Prostate gland (tissue), 2 donors: ENCODE measurements at regions not wholly inside any gene's neighbourhood (a gene's known extent, or its start where the extent isn't known, plus 50 kb on each side); places are given as distances from the start of the nearest gene placed in this dataset.

Experiments
- POLR2A ChIP-seq: fragments of 450-650 bp; IDR thresholded peaks from one replicate; pipeline ENCODE4 v1.6.1; 2016; ENCODE audit warnings: antibody characterized with exemption, mild to moderate bottlenecking
- POLR2AphosphoS5 ChIP-seq: sonication (generic); formaldehyde crosslinking; IDR thresholded peaks from one replicate; pipeline ENCODE4 v1.6.1; 2017; ENCODE audit warnings: antibody characterized with exemption
- TF ChIP-seq, protein P1 (sequence below), 4 experiments: fragments of 200-600 bp in 2 of 4; fragments of 450-650 bp in 2 of 4; sonication (generic) in 2 of 4; IDR thresholded peaks; 1 replicate in 3 of 4; 2 replicates in 1 of 4; pipeline ENCODE4 v1.5.1; 2016 to 2019; ENCODE audit warnings: antibody characterized with exemption in 4 of 4, mild to moderate bottlenecking in 2 of 4, moderate library complexity in 2 of 4

DNA sequence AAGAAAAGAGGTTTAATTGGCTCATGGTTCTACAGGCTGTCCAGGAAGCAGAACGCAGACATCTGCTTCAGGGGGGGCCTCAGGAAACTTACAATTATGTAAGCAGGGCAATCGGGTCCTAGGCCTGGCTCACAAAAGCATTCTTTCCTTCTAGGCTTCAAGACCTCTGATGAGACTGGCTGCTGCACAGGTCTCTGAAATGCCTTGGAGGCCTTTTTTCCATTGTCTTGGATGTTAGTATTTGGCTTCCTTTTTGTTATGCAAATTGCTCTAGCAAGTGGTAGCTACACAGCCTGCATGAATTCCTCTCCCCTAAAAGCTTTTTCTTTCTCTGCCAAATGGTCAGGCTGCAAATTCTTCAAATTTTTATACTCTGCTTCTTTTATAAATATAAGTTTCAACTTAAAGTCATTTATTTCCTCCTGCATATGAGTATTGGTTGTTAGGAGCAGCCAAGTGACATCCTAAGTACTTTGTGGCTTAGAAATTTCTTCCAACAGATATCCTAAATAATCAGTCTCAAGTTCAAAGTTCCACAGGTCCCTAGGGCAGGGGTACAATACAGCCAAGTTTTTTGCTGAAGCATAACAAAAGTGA, 83.1 kb upstream of the SEMA3A start:
- TF ChIP-seq, protein P1, sequence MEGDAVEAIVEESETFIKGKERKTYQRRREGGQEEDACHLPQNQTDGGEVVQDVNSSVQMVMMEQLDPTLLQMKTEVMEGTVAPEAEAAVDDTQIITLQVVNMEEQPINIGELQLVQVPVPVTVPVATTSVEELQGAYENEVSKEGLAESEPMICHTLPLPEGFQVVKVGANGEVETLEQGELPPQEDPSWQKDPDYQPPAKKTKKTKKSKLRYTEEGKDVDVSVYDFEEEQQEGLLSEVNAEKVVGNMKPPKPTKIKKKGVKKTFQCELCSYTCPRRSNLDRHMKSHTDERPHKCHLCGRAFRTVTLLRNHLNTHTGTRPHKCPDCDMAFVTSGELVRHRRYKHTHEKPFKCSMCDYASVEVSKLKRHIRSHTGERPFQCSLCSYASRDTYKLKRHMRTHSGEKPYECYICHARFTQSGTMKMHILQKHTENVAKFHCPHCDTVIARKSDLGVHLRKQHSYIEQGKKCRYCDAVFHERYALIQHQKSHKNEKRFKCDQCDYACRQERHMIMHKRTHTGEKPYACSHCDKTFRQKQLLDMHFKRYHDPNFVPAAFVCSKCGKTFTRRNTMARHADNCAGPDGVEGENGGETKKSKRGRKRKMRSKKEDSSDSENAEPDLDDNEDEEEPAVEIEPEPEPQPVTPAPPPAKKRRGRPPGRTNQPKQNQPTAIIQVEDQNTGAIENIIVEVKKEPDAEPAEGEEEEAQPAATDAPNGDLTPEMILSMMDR (IDR thresholded peaks at IDR 0.05) = no peak
- TF ChIP-seq POLR2A (no peak), POLR2AphosphoS5 (no peak)
